Right lobe of liver (tissue), 6 donors: ENCODE measurements at regions not wholly inside any gene's neighbourhood (a gene's known extent, or its start where the extent isn't known, plus 50 kb on each side); places are given as distances from the start of the nearest gene placed in this dataset.

Experiments
- ATAC-seq, 4 donors: fragments of 200-7000 bp; cut with Tn5 transposase; one replicate each; pipeline ENCODE4 v1.9.1; 2020; ENCODE audit warnings: mild to moderate bottlenecking in 4 of 4, moderate library complexity in 4 of 4
- DNase-seq, 3 donors: peaks; one replicate each; pipeline ENCODE4 v3.0.0-alpha.2; 2020
- H3K27ac ChIP-seq, 3 donors: fragments of 200-600 bp; one replicate each; pipeline ENCODE4 v1.8.0; 2022
- H3K27me3 ChIP-seq, 2 donors: fragments of 200-600 bp; one replicate each; pipeline ENCODE4 v1.8.0; 2022
- H3K36me3 ChIP-seq, 4 donors: fragments of 200-600 bp; sonication (generic) in 1 of 4; one replicate each; pipeline versions ENCODE4 v1.5.1 to v1.8.0; 2017 to 2022; ENCODE audit warnings: control low read depth in 1 of 4
- H3K4me1 ChIP-seq, 4 donors: fragments of 200-600 bp; sonication (generic) in 1 of 4; one replicate each; pipeline versions ENCODE4 v1.5.1 to v1.8.0; 2017 to 2022; ENCODE audit warnings: control low read depth in 1 of 4
- H3K4me3 ChIP-seq, 3 donors: fragments of 200-600 bp; one replicate each; pipeline ENCODE4 v1.8.0; 2022
- H3K9me3 ChIP-seq, 4 donors: fragments of 200-600 bp; sonication (generic) in 1 of 4; one replicate each; pipeline versions ENCODE4 v1.5.1 to v1.8.0; 2017 to 2022; ENCODE audit warnings: control low read depth in 1 of 4
- POLR2A ChIP-seq: fragments of 450-650 bp; IDR thresholded peaks from one replicate; pipeline ENCODE4 v1.6.1; 2017; ENCODE audit warnings: antibody characterized with exemption, mild to moderate bottlenecking
- WGBS: methylation state at CpG from one replicate; pipeline ENCODE4 v1.1.6; 2018; ENCODE audit warnings: low coverage, low lambda C conversion rate; ENCODE audit not compliant: insufficient coverage; ENCODE audit errors: missing lambda C conversion rate; 5-methylcytosine and 5-hydroxymethylcytosine counted together
- intact Hi-C, 2 donors: fragments of 100-400 bp; cut with DNase I; formaldehyde crosslinking; loops; one replicate each; pipeline versions ENCODE4 v1.11.2 to v1.14.1; 2022
- TF ChIP-seq, protein P1 (sequence below), 4 donors: fragments of 200-600 bp in 3 of 4; fragments of 450-650 bp in 1 of 4; IDR thresholded peaks; one replicate each; pipeline versions ENCODE4 v1.5.1 to v1.8.0; 2016 to 2022; ENCODE audit warnings: antibody characterized with exemption in 4 of 4, mild to moderate bottlenecking in 2 of 4
- donor health status: DM: no; HTN: yes; CAD: no.
- donor health status: DM: no; HTN: no; CAD: no.
- donor health status: DM: no; HTN: no; CAD: no.
- donor health status: DM: no; HTN: yes; CAD: no.
- donor health status: DM: no; HTN: yes; CAD: no.

DNA sequence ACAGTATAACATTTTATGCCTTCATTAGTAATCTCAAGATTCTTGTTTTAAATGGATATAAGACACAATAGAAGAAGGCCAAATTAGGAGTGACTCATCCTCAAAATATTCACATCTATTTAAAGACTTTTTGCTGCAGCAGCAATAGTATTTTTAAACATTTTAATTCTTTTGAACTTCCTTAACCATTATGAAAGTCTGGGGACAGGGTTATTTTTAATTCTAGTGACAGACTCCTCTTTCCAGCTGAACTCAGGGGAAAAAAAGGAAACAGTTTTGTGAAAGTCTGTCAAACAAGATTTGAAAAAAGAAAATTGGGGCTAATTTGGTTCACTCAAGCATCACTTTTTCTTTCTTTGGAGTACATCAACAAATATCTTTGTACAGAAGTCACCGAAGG is 541.8 kb downstream of the NUP35 start:
- Histone ChIP-seq H3K27ac (no peak overlapping the region), H3K9me3 (no peaks in the 10 kb centered on the region), H3K27me3 (no peaks in the 10 kb centered on the region), H3K4me3 (no peak overlapping the region), H3K4me1 (no peaks in the 10 kb centered on the region), H3K36me3 (no peaks in the 10 kb centered on the region)
- no peak for TF ChIP-seq POLR2A
- TF ChIP-seq, protein P1, sequence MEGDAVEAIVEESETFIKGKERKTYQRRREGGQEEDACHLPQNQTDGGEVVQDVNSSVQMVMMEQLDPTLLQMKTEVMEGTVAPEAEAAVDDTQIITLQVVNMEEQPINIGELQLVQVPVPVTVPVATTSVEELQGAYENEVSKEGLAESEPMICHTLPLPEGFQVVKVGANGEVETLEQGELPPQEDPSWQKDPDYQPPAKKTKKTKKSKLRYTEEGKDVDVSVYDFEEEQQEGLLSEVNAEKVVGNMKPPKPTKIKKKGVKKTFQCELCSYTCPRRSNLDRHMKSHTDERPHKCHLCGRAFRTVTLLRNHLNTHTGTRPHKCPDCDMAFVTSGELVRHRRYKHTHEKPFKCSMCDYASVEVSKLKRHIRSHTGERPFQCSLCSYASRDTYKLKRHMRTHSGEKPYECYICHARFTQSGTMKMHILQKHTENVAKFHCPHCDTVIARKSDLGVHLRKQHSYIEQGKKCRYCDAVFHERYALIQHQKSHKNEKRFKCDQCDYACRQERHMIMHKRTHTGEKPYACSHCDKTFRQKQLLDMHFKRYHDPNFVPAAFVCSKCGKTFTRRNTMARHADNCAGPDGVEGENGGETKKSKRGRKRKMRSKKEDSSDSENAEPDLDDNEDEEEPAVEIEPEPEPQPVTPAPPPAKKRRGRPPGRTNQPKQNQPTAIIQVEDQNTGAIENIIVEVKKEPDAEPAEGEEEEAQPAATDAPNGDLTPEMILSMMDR (IDR thresholded peaks at IDR 0.05), result no peak
- 53% methylated on average over 1 of the region's 1 CpG for WGBS
- no peak for DNase-seq
- intact Hi-C loops, result no loop called here
- no peak for ATAC-seq

DNA sequence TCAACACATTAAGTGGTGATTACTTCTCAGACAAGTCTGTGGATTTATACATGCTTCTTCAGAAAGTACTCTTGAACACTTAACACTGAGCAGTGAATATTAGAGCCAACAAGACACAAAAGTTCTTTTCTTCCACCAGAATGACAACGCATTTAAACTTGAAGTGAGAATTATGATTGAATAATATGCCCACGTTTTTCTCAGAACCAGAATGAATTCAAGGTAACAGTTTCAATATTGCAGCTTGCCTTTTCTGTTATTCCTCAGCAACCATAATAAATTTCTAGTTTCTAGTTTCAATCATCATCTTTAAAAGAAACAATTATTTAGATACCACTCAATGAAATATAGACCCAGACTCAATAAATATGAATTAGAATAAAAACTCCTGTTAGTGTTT is 547.0 kb downstream of the NUP35 start:
- H3K4me1 ChIP-seq, result no peaks in the 10 kb centered on the region
- H3K9me3 ChIP-seq, result no peaks in the 10 kb centered on the region
- WGBS, result 47% methylated on average over 2 of the region's 2 CpGs
- no peak overlapping the region for H3K27ac ChIP-seq
- DNase-seq, result no peak
- H3K36me3 ChIP-seq, result no peaks in the 10 kb centered on the region
- no peak for ATAC-seq
- H3K4me3 ChIP-seq, result no peak overlapping the region
- no peaks in the 10 kb centered on the region for H3K27me3 ChIP-seq
- TF ChIP-seq POLR2A, result no peak
- TF ChIP-seq, protein P1 (IDR thresholded peaks at IDR 0.05), result no peak
- intact Hi-C loops, result no loop called here

DNA sequence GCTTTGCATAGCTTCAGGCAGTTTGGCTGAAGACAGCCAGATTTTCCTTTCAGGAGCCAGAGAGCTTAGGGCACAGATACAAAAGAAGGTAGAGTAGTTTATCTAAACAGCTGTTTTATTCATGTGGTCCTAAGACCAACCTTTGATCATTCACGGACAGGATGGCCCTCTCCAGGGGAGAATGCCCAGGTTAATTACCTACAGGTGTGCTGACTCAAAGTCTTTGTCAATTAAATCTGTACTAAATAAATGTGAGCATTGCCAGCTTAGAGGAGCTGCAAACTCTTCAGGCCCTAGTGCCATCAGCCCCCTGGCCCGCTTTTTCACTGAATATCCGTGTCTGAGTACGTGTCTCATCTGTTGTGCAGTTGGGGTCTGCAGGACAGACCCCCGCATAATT is 554.7 kb downstream of the NUP35 start:
- no peaks in the 10 kb centered on the region for H3K27me3 ChIP-seq
- 33% methylated on average over 4 of the region's 5 CpGs for WGBS

DNA sequence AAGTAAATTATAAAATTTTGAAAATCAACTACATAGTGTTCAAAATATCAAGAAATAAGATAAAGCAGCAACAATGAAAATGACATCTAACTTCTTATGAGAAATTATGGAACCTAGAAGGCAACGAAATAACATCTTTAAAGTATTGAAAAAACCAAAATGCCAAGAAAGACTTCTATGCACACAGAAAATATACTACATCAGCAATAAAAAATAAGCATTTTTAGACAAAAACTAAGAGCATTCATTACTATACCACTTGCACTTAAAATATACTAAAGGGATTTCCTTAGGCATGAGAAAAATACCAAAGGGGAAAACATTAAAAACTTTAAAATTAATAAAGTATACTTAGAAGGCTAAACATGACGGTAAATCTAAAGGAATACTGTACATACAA is 556.3 kb downstream of the NUP35 start:
- H3K4me3 ChIP-seq, result no peak overlapping the region
- H3K36me3 ChIP-seq, result no peaks in the 10 kb centered on the region
- WGBS, result 54% methylated on average over 2 of the region's 2 CpGs
- TF ChIP-seq, protein P1 (IDR thresholded peaks at IDR 0.05), result no peak
- no peak for TF ChIP-seq POLR2A
- H3K4me1 ChIP-seq, result no peaks in the 10 kb centered on the region
- H3K27ac ChIP-seq, result no peak overlapping the region
- peaks cover 0 to 3% (median 0%) of the 10 kb centered on the region in 4 donors for H3K9me3 ChIP-seq
- DNase-seq, result no peak
- intact Hi-C loops, result no loop called here
- ATAC-seq, result no peak
- no peaks in the 10 kb centered on the region for H3K27me3 ChIP-seq

More for the DNA sequence above, 554.7 kb downstream of the NUP35 start:
- DNase-seq (no peak), ATAC-seq (no peak)
- intact Hi-C loops, result no loop called here
- Histone ChIP-seq H3K36me3 (no peaks in the 10 kb centered on the region), H3K4me1 (no peaks in the 10 kb centered on the region), H3K27ac (no peak overlapping the region), H3K4me3 (no peak overlapping the region), H3K9me3 (no peaks in the 10 kb centered on the region)
- TF ChIP-seq, protein P1 (IDR thresholded peaks at IDR 0.05), result no peak
- no peak for TF ChIP-seq POLR2A

DNA sequence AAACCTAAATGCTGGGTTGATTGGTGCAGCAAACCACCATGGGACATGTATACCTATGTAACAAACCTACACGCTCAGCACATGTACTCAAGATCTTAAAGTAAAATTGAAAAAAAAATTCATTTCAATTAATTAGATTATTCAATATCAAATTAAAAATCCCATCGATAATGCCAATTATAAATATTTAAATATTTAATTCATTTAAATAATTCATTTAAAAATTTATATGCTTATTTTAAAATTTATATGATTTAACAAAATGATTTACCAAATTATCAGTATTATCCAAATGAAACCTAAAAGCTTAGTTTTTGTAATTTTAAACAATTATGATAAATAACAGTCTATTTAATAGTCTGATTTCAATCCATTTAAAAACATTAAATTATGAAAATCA is 560.4 kb downstream of the NUP35 start:
- H3K4me3 ChIP-seq, result no peak overlapping the region

More for the DNA sequence above, 560.4 kb downstream of the NUP35 start:
- H3K4me1 ChIP-seq, result no peaks in the 10 kb centered on the region
- 63% methylated on average over 2 of the region's 2 CpGs for WGBS
- ATAC-seq, result no peak
- TF ChIP-seq POLR2A, result no peak
- TF ChIP-seq, protein P1 (IDR thresholded peaks at IDR 0.05), result no peak
- no peaks in the 10 kb centered on the region for H3K36me3 ChIP-seq
- no peaks in the 10 kb centered on the region for H3K27me3 ChIP-seq
- intact Hi-C loops, result no loop called here
- no peak overlapping the region for H3K27ac ChIP-seq
- peaks cover 0 to 3% (median 0%) of the 10 kb centered on the region in 4 donors for H3K9me3 ChIP-seq
- DNase-seq, result no peak
